ENCODE measurements at regions not wholly inside any gene's neighbourhood (a gene's known extent, or its start where the extent isn't known, plus 50 kb on each side); places are given as distances from the start of the nearest gene placed in this dataset.

- no peak for DNase-seq (ENCODE audit: extremely low spot score, insufficient read length, low read depth)
- FAIRE-seq, result no peak
Measured at GRCh38 chr14:65926504-65926903, 514.0 kb downstream of the FUT8 start.

- no peak for FAIRE-seq
- no peak for DNase-seq (ENCODE audit: extremely low spot score, insufficient read length, low read depth)
Measured at GRCh38 chr14:65926935-65927700, 514.6 kb downstream of the FUT8 start.

- FAIRE-seq, result no peak
- DNase-seq (ENCODE audit: extremely low spot score, insufficient read length, low read depth), result no peak
Measured at GRCh38 chr14:65927931-65928356, 515.4 kb downstream of the FUT8 start.

GRCh38 chr14:65928995-65929394 lies 516.5 kb downstream of the FUT8 start:
- FAIRE-seq, result no peak
- no peak for DNase-seq (ENCODE audit: extremely low spot score, insufficient read length, low read depth)

- DNase-seq (ENCODE audit: extremely low spot score, insufficient read length, low read depth) (no peak), FAIRE-seq (no peak)
Measured at GRCh38 chr14:65933400-65934069, 521.0 kb downstream of the FUT8 start.

- no peak for DNase-seq (ENCODE audit: extremely low spot score, insufficient read length, low read depth)
- FAIRE-seq, result no peak
Measured at GRCh38 chr14:65934070-65934435, 521.5 kb downstream of the FUT8 start.

GRCh38 chr14:65936342-65936975 lies 523.9 kb downstream of the FUT8 start:
- no peak for DNase-seq (ENCODE audit: extremely low spot score, insufficient read length, low read depth)
- FAIRE-seq, result no peak

GRCh38 chr14:65937079-65937959 lies 524.8 kb downstream of the FUT8 start:
- no peak for DNase-seq (ENCODE audit: extremely low spot score, insufficient read length, low read depth)
- no peak for FAIRE-seq

- DNase-seq (ENCODE audit: extremely low spot score, insufficient read length, low read depth), result no peak
- FAIRE-seq, result no peak
Measured at GRCh38 chr14:65937960-65938316, 525.4 kb downstream of the FUT8 start.

- FAIRE-seq, result no peak
- no peak for DNase-seq (ENCODE audit: extremely low spot score, insufficient read length, low read depth)
Measured at GRCh38 chr14:65938738-65939137, 526.2 kb downstream of the FUT8 start.

GRCh38 chr14:65939184-65939583 lies 526.7 kb downstream of the FUT8 start:
- no peak for FAIRE-seq
- DNase-seq (ENCODE audit: extremely low spot score, insufficient read length, low read depth), result no peak

GRCh38 chr14:65940056-65940735 lies 527.7 kb downstream of the FUT8 start:
- FAIRE-seq (peak; percentile 65), DNase-seq (ENCODE audit: extremely low spot score, insufficient read length, low read depth) (no peak)

- no peak for DNase-seq (ENCODE audit: extremely low spot score, insufficient read length, low read depth)
- FAIRE-seq, result no peak
Measured at GRCh38 chr14:65941091-65941490, 528.6 kb downstream of the FUT8 start.

- DNase-seq (ENCODE audit: extremely low spot score, insufficient read length, low read depth), result no peak
- FAIRE-seq, result no peak
Measured at GRCh38 chr14:65943150-65943549, 530.6 kb downstream of the FUT8 start.

GRCh38 chr14:65943916-65944410 lies 531.4 kb downstream of the FUT8 start:
- DNase-seq (ENCODE audit: extremely low spot score, insufficient read length, low read depth) (no peak), FAIRE-seq (no peak)

GRCh38 chr14:65945327-65945726 lies 532.8 kb downstream of the FUT8 start:
- FAIRE-seq (no peak), DNase-seq (ENCODE audit: extremely low spot score, insufficient read length, low read depth) (no peak)

- no peak for FAIRE-seq
- no peak for DNase-seq (ENCODE audit: extremely low spot score, insufficient read length, low read depth)
Measured at GRCh38 chr14:65946494-65946893, 534.0 kb downstream of the FUT8 start.

GRCh38 chr14:65948302-65948701 lies 535.8 kb downstream of the FUT8 start:
- DNase-seq (ENCODE audit: extremely low spot score, insufficient read length, low read depth), result no peak

GRCh38 chr14:65949711-65950516 lies 536.3 kb upstream of the CCDC196 start:
- FAIRE-seq, result peak; percentile 45
- DNase-seq (ENCODE audit: extremely low spot score, insufficient read length, low read depth), result peak; percentile 11

More at GRCh38 chr14:65948302-65948701, 535.8 kb downstream of the FUT8 start:
- no peak for FAIRE-seq
